Dendritic cell treated with granulocyte-macrophage colony-stimulating factor and Interleukin-4, amounts not matched to agents 40 ng/mL and 50 ng/mL, for 4 days (primary cell): ENCODE measurements at regions not wholly inside any gene's neighbourhood (a gene's known extent, or its start where the extent isn't known, plus 50 kb on each side); places are given as distances from the start of the nearest gene placed in this dataset.

ENCODE experiments used
- H3K27ac Mint-ChIP-seq: one replicate; pipeline ENCODE4 v1.8.0; 2022; ENCODE audit warnings: mild to moderate bottlenecking, mixed read lengths
- H3K27me3 Mint-ChIP-seq: one replicate; pipeline ENCODE4 v1.8.0; 2022; ENCODE audit warnings: mild to moderate bottlenecking, mixed read lengths
- H3K36me3 Mint-ChIP-seq: one replicate; pipeline ENCODE4 v1.8.0; 2022; ENCODE audit warnings: low read depth, mixed read lengths
- H3K4me1 Mint-ChIP-seq: one replicate; pipeline ENCODE4 v1.8.0; 2022; ENCODE audit warnings: low read depth, mixed read lengths
- H3K4me3 Mint-ChIP-seq: one replicate; pipeline ENCODE4 v1.8.0; 2022; ENCODE audit warnings: mild to moderate bottlenecking, moderate library complexity, mixed read lengths
- H3K9me3 Mint-ChIP-seq: one replicate; pipeline ENCODE4 v1.8.0; 2022; ENCODE audit warnings: mixed read lengths
- intact Hi-C: fragments of 100-400 bp; cut with micrococcal nuclease; formaldehyde crosslinking; loops from one replicate; pipeline ENCODE4 v1.15.0; 2022

GRCh38 chr15:87609474-87609873 lies 647.1 kb downstream of the NTRK3 start:
- no peaks in the 10 kb centered on the region for H3K36me3 Mint-ChIP-seq
- H3K9me3 Mint-ChIP-seq = no peaks in the 10 kb centered on the region
- H3K27me3 Mint-ChIP-seq = no peaks in the 10 kb centered on the region
- H3K27ac Mint-ChIP-seq = no peak overlapping the region
- intact Hi-C loops = loop anchor here (5.0 kb wide), 1 partner anchor 1752 kb away; no protein-coding TSS in a partner anchor
- no peaks in the 10 kb centered on the region for H3K4me1 Mint-ChIP-seq
- no peak overlapping the region for H3K4me3 Mint-ChIP-seq

- intact Hi-C loops = loop anchor here (5.0 kb wide), 1 partner anchor 1751 kb away; no protein-coding TSS in a partner anchor
- H3K4me3 Mint-ChIP-seq = no peak overlapping the region
- H3K9me3 Mint-ChIP-seq = no peaks in the 10 kb centered on the region
- no peaks in the 10 kb centered on the region for H3K4me1 Mint-ChIP-seq
- no peaks in the 10 kb centered on the region for H3K36me3 Mint-ChIP-seq
- H3K27ac Mint-ChIP-seq = no peak overlapping the region
- no peaks in the 10 kb centered on the region for H3K27me3 Mint-ChIP-seq
These were observed 648.1 kb downstream of the NTRK3 start for GRCh38 chr15:87608238-87609028.

DNA sequence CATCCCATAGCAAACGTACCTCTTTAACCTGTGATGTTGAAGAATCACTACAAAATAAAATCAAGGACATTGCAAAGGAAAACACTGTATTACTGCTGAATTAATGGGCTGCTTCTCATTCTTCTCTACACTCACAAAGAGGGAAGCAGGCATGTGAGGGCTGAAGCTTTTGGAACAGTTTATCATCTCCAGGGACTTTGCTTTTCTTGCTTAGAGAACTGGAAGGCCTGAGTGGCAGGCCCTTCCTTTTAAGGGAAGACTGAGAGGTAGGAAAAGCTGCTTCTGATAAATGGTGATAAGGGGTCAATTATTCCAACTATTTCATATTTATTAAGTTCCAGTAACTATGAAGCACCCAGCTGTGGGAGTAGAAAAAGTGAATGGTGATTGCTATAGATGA lies 649.6 kb downstream of the NTRK3 start:
- H3K27me3 Mint-ChIP-seq = no peaks in the 10 kb centered on the region
- H3K27ac Mint-ChIP-seq = no peak overlapping the region
- H3K36me3 Mint-ChIP-seq = no peaks in the 10 kb centered on the region
- no peak overlapping the region for H3K4me3 Mint-ChIP-seq
- no peaks in the 10 kb centered on the region for H3K4me1 Mint-ChIP-seq
- no peaks in the 10 kb centered on the region for H3K9me3 Mint-ChIP-seq
- intact Hi-C loops = loop anchor here (5.0 kb wide), 1 partner anchor 1750 kb away; no protein-coding TSS in a partner anchor

GRCh38 chr15:87604857-87605446 lies 651.6 kb downstream of the NTRK3 start:
- Mint-ChIP-seq H3K27me3 (no peaks in the 10 kb centered on the region), H3K4me1 (no peaks in the 10 kb centered on the region), H3K4me3 (no peak overlapping the region), H3K36me3 (no peaks in the 10 kb centered on the region), H3K27ac (no peak overlapping the region), H3K9me3 (no peaks in the 10 kb centered on the region)
- intact Hi-C loops = loop anchor here (5.0 kb wide), 1 partner anchor 1748 kb away; no protein-coding TSS in a partner anchor

- H3K4me3 Mint-ChIP-seq = no peak overlapping the region
- intact Hi-C loops = no loop called here
- H3K9me3 Mint-ChIP-seq = no peaks in the 10 kb centered on the region
- no peaks in the 10 kb centered on the region for H3K27me3 Mint-ChIP-seq
- no peaks in the 10 kb centered on the region for H3K36me3 Mint-ChIP-seq
- H3K27ac Mint-ChIP-seq = no peak overlapping the region
- H3K4me1 Mint-ChIP-seq = no peaks in the 10 kb centered on the region
These were observed 654.2 kb downstream of the NTRK3 start for GRCh38 chr15:87602371-87602770.

GRCh38 chr15:87599616-87600015 lies 656.9 kb downstream of the NTRK3 start:
- H3K9me3 Mint-ChIP-seq = no peaks in the 10 kb centered on the region
- H3K4me1 Mint-ChIP-seq = no peaks in the 10 kb centered on the region
- no peak overlapping the region for H3K27ac Mint-ChIP-seq
- H3K27me3 Mint-ChIP-seq = no peaks in the 10 kb centered on the region
- H3K36me3 Mint-ChIP-seq = no peaks in the 10 kb centered on the region
- intact Hi-C loops = no loop called here
- H3K4me3 Mint-ChIP-seq = no peak overlapping the region

GRCh38 chr15:87597346-87598052 lies 659.0 kb downstream of the NTRK3 start:
- H3K27me3 Mint-ChIP-seq = no peaks in the 10 kb centered on the region
- H3K36me3 Mint-ChIP-seq = no peaks in the 10 kb centered on the region
- intact Hi-C loops = no loop called here
- no peak overlapping the region for H3K27ac Mint-ChIP-seq
- H3K4me3 Mint-ChIP-seq = no peak overlapping the region
- H3K9me3 Mint-ChIP-seq = no peaks in the 10 kb centered on the region
- no peaks in the 10 kb centered on the region for H3K4me1 Mint-ChIP-seq

DNA sequence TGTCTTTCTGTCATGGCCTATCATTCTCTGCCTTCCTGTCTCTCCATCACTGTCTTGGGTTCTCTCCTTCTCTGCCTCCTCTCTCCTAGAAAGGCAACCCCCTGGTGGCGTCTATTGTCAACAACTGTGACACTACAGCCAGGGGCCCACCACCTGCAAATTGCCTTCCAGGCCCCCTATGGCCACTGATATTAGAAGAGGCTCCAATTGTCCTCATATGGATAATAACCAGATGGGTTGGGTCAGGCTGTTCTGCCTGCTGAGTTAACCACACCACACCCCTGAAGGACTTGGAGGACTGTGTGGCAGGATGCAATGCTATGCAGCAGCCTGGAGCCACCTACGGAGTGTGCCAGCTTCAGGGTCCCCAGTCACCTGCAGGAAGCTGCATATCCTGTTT lies 665.0 kb downstream of the NTRK3 start:
- no peaks in the 10 kb centered on the region for H3K9me3 Mint-ChIP-seq
- H3K36me3 Mint-ChIP-seq = no peaks in the 10 kb centered on the region
- H3K27me3 Mint-ChIP-seq = no peaks in the 10 kb centered on the region
- H3K4me1 Mint-ChIP-seq = no peaks in the 10 kb centered on the region
- H3K4me3 Mint-ChIP-seq = no peak overlapping the region
- intact Hi-C loops = no loop called here
- H3K27ac Mint-ChIP-seq = no peak overlapping the region

- H3K36me3 Mint-ChIP-seq = no peaks in the 10 kb centered on the region
- intact Hi-C loops = no loop called here
- H3K27ac Mint-ChIP-seq = no peak overlapping the region
- no peaks in the 10 kb centered on the region for H3K27me3 Mint-ChIP-seq
- H3K4me1 Mint-ChIP-seq = no peaks in the 10 kb centered on the region
- no peaks in the 10 kb centered on the region for H3K9me3 Mint-ChIP-seq
- H3K4me3 Mint-ChIP-seq = no peak overlapping the region
These were observed 665.5 kb downstream of the NTRK3 start for GRCh38 chr15:87591042-87591441.

- H3K36me3 Mint-ChIP-seq = no peaks in the 10 kb centered on the region
- H3K9me3 Mint-ChIP-seq = no peaks in the 10 kb centered on the region
- H3K27ac Mint-ChIP-seq = no peak overlapping the region
- no peaks in the 10 kb centered on the region for H3K4me1 Mint-ChIP-seq
- H3K27me3 Mint-ChIP-seq = no peaks in the 10 kb centered on the region
- intact Hi-C loops = no loop called here
- H3K4me3 Mint-ChIP-seq = no peak overlapping the region
These were observed 667.4 kb downstream of the NTRK3 start for GRCh38 chr15:87589134-87589533.

DNA sequence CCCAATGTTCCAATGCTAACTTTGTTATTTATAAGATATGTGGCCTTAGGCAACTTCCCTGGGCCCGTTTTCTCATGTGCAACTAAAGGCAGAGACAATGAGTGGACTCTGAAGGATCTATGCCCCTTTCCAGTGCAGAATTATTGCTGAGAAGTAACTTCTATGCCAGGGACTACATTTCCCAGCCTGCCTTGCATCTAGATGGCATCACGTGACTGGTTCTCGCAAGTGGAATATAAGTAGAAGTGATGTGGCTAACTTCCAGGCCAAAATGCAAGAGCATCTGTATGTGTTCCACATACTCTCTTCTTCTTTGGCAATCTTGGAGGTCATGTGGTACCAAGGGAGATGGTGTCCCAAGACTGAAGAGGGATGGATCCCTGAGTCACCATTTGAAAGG lies 674.4 kb downstream of the NTRK3 start:
- no peak overlapping the region for H3K4me3 Mint-ChIP-seq
- H3K27me3 Mint-ChIP-seq = no peaks in the 10 kb centered on the region
- no peak overlapping the region for H3K27ac Mint-ChIP-seq
- no peaks in the 10 kb centered on the region for H3K4me1 Mint-ChIP-seq
- no peaks in the 10 kb centered on the region for H3K9me3 Mint-ChIP-seq
- intact Hi-C loops = no loop called here
- no peaks in the 10 kb centered on the region for H3K36me3 Mint-ChIP-seq

DNA sequence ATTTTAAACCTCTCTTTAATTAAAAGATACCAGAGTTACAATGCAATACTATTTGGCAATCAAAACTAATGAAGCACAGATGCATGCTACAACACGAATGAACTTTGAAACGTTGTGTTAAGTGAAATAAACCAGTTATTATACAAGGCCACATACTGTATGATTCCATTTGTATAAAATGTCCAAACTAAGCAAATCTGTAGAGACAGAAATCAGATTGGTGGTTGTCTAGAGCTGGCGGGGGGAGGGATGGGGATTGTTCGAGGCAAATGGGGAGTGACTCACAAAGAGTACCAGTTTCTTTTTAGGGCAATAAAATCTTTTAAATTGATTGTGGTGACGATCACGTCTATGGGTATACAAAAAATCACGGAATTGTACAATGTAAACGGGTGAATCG lies 677.0 kb downstream of the NTRK3 start:
- Mint-ChIP-seq H3K4me3 (no peak overlapping the region), H3K4me1 (no peaks in the 10 kb centered on the region), H3K9me3 (no peaks in the 10 kb centered on the region), H3K27me3 (no peaks in the 10 kb centered on the region), H3K36me3 (no peaks in the 10 kb centered on the region), H3K27ac (no peak overlapping the region)
- intact Hi-C loops = no loop called here

GRCh38 chr15:87578776-87579175 lies 677.8 kb downstream of the NTRK3 start:
- H3K36me3 Mint-ChIP-seq = no peaks in the 10 kb centered on the region
- intact Hi-C loops = no loop called here
- no peaks in the 10 kb centered on the region for H3K4me1 Mint-ChIP-seq
- H3K9me3 Mint-ChIP-seq = no peaks in the 10 kb centered on the region
- H3K27me3 Mint-ChIP-seq = no peaks in the 10 kb centered on the region
- no peak overlapping the region for H3K27ac Mint-ChIP-seq
- no peak overlapping the region for H3K4me3 Mint-ChIP-seq

DNA sequence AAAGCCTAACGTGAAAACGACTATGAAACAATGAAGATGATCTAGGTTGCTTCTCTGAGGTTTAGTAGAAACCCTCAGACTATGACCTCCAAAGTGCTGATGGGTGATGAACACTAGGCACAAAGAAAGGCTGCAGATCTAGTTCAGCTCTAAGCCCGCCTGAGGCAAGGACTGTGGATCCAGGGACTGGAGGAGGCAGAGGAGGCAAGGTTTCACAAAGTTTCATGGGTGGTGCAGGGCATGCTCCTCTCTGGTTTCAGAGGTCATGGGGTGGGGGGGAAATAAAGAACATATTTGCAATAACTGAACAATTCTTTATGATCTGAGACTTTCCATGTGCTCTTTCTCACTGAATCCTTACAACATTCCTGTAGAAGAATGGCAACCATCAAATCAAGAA lies 679.2 kb downstream of the NTRK3 start:
- intact Hi-C loops = no loop called here
- Mint-ChIP-seq H3K9me3 (no peaks in the 10 kb centered on the region), H3K36me3 (no peaks in the 10 kb centered on the region), H3K4me1 (no peaks in the 10 kb centered on the region), H3K27ac (no peak overlapping the region), H3K27me3 (no peaks in the 10 kb centered on the region), H3K4me3 (no peak overlapping the region)
